Upper lobe of left lung (tissue), 6 donors: ENCODE measurements at regions not wholly inside any gene's neighbourhood (a gene's known extent, or its start where the extent isn't known, plus 50 kb on each side); places are given as distances from the start of the nearest gene placed in this dataset.

Source experiments
- ATAC-seq, 2 donors: fragments of 200-7000 bp; cut with Tn5 transposase; one replicate each; pipeline ENCODE4 v1.9.1; 2022; ENCODE audit warnings: mild to moderate bottlenecking in 2 of 2, moderate library complexity in 2 of 2; ENCODE audit not compliant: low FRiP score in 2 of 2
- DNase-seq, 2 donors: peaks; one replicate each; pipeline ENCODE4 v3.0.0-alpha.2; 2019 to 2020
- H3K27ac ChIP-seq, 4 donors: fragments of 200-600 bp; sonication (generic); one replicate each; pipeline ENCODE4 v1.5.1; 2016 to 2019
- H3K27me3 ChIP-seq, 4 donors: fragments of 200-600 bp; sonication (generic); one replicate each; pipeline ENCODE4 v1.5.1; 2017 to 2019
- H3K36me3 ChIP-seq, 4 donors: fragments of 200-600 bp; sonication (generic); one replicate each; pipeline ENCODE4 v1.5.1; 2016 to 2019
- H3K4me1 ChIP-seq, 4 donors: fragments of 200-600 bp; sonication (generic); one replicate each; pipeline ENCODE4 v1.5.1; 2018 to 2019
- H3K4me3 ChIP-seq, 4 donors: fragments of 200-600 bp; sonication (generic); one replicate each; pipeline ENCODE4 v1.5.1; 2017 to 2019; ENCODE audit warnings: mild to moderate bottlenecking in 2 of 4, moderate library complexity in 1 of 4
- H3K9me3 ChIP-seq, 4 donors: fragments of 200-600 bp; sonication (generic); one replicate each; pipeline ENCODE4 v1.5.1; 2018 to 2019
- EP300 ChIP-seq, 4 donors: sonication (generic); formaldehyde crosslinking; IDR thresholded peaks; one replicate each; pipeline ENCODE4 v1.5.1; 2017; ENCODE audit warnings: antibody characterized with exemption in 4 of 4, control low read depth in 2 of 4
- POLR2A ChIP-seq, 4 donors: fragments of 450-650 bp; IDR thresholded peaks; one replicate each; pipeline ENCODE4 v1.5.1; 2016 to 2017; ENCODE audit warnings: antibody characterized with exemption in 4 of 4, mild to moderate bottlenecking in 2 of 4
- POLR2AphosphoS5 ChIP-seq, 2 donors: sonication (generic); formaldehyde crosslinking; IDR thresholded peaks; one replicate each; pipeline ENCODE4 v1.5.1; 2017; ENCODE audit warnings: antibody characterized with exemption in 2 of 2
- WGBS, 2 donors: methylation state at CpG; one replicate each; pipeline ENCODE4 v1.1.5; 2017 to 2018; 5-methylcytosine and 5-hydroxymethylcytosine counted together
- TF ChIP-seq, protein P1 (sequence below), 6 experiments: fragments of 450-650 bp in 4 of 6; fragments of 200-600 bp in 2 of 6; sonication (generic) in 2 of 6; IDR thresholded peaks; one replicate each; pipeline ENCODE4 v1.5.1; 2016 to 2019; ENCODE audit warnings: antibody characterized with exemption in 6 of 6
- donor health status: DM: no; HTN: no; CAD: no; lungs with moderate emphysema.
- donor health status: DM: no; HTN: yes; CAD: no; lungs with severe emphysema.

DNA sequence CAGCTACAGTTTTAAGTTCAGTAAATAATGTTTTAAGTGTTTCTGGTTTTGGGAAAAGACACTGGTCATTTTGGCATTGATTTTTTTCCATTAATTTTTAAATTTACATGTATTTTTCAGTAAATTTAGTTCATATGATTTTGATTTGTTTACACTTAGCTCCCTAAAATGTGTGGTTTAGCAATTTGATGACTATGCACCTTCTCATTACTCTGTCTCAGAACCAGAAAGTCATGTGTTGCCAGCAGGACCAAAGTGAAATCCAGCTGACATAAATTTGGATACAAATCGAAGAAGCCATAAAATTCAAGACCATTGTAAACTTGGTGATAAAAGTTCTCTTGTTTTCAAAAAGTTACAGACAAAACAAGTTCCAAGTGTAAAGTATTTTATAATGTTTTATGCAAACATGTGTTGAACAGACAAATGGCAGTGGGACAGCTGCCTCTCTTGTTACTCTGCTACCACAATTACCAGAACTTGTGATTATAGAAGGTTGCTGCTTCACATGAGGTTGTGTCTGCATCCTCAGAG is 354.8 kb downstream of the NR2F1-AS1 start:
- Histone ChIP-seq H3K36me3 (no peaks in the 10 kb centered on the region), H3K4me3 (no peak overlapping the region), H3K9me3 (no peaks in the 10 kb centered on the region), H3K27ac (no peak overlapping the region), H3K27me3 (no peaks in the 10 kb centered on the region), H3K4me1 (no peaks in the 10 kb centered on the region)
- no peak for TF ChIP-seq EP300 (IDR thresholded peaks at IDR 0.05)
- TF ChIP-seq, protein P1, sequence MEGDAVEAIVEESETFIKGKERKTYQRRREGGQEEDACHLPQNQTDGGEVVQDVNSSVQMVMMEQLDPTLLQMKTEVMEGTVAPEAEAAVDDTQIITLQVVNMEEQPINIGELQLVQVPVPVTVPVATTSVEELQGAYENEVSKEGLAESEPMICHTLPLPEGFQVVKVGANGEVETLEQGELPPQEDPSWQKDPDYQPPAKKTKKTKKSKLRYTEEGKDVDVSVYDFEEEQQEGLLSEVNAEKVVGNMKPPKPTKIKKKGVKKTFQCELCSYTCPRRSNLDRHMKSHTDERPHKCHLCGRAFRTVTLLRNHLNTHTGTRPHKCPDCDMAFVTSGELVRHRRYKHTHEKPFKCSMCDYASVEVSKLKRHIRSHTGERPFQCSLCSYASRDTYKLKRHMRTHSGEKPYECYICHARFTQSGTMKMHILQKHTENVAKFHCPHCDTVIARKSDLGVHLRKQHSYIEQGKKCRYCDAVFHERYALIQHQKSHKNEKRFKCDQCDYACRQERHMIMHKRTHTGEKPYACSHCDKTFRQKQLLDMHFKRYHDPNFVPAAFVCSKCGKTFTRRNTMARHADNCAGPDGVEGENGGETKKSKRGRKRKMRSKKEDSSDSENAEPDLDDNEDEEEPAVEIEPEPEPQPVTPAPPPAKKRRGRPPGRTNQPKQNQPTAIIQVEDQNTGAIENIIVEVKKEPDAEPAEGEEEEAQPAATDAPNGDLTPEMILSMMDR (IDR thresholded peaks at IDR 0.05): no peak
- no peak for TF ChIP-seq POLR2AphosphoS5 (IDR thresholded peaks at IDR 0.05)
- ATAC-seq (no peak), DNase-seq (no peak)
- 77 to 91% methylated on average over 1 of the region's 1 CpG for WGBS, 2 donors

DNA sequence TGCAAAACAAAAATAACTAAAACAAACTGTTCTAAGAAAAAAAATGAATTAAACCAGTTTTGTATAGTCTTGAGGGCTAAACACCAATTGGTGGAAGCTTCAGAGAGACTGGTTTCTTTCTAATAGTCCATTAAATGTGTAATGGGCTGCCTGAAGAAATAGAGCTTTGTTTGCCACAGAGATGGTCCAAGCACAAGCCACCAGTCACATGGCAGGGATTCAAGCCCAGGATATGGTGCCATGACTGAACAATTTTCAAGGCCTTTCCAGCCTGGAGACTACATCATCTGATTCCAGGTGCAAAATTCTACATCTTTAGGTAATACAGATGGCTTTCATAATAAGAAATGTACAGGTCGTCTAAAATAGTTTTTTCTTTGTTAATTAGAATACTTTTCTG is 355.3 kb downstream of the NR2F1-AS1 start:
- 59 to 62% methylated on average over 1 of the region's 1 CpG for WGBS, 2 donors
- ATAC-seq: no peak
- H3K4me3 ChIP-seq: no peak overlapping the region
- no peaks in the 10 kb centered on the region for H3K27me3 ChIP-seq
- TF ChIP-seq, protein P1 (IDR thresholded peaks at IDR 0.05): no peak
- no peak for TF ChIP-seq POLR2A (IDR thresholded peaks at IDR 0.05)
- TF ChIP-seq EP300 (IDR thresholded peaks at IDR 0.05): no peak
- no peak for TF ChIP-seq POLR2AphosphoS5 (IDR thresholded peaks at IDR 0.05)
- H3K27ac ChIP-seq: no peak overlapping the region
- H3K9me3 ChIP-seq: no peaks in the 10 kb centered on the region
- H3K4me1 ChIP-seq: no peaks in the 10 kb centered on the region
- no peaks in the 10 kb centered on the region for H3K36me3 ChIP-seq
- DNase-seq: no peak

DNA sequence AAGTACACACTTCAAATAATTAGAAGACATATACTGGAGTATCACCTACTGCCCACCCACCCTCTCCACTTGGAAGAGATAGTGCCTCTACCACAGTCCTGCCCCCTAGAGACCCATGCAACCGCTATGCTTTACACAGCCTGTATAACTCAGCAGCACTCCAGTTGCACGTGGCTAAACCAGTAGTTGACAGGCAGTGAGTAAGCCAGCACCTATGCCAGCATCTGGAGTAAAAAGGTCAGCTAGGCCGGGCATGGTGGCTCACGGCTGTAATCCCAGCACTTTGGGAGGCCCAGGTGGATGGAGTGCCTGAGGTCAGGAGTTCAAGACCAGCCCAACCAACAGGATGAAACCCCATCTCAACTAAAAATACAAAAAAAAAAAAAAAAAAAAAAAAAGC is 356.4 kb downstream of the NR2F1-AS1 start:
- no peak for ATAC-seq
- Histone ChIP-seq H3K9me3 (no peaks in the 10 kb centered on the region), H3K27ac (no peak overlapping the region), H3K36me3 (no peaks in the 10 kb centered on the region), H3K4me1 (no peaks in the 10 kb centered on the region), H3K4me3 (no peak overlapping the region), H3K27me3 (no peaks in the 10 kb centered on the region)
- DNase-seq: no peak
- WGBS, 2 donors: 94 to 100% methylated on average over 3 to 4 of the region's 4 CpGs
- TF ChIP-seq POLR2AphosphoS5 (IDR thresholded peaks at IDR 0.05) (no peak), POLR2A (IDR thresholded peaks at IDR 0.05) (no peak), EP300 (IDR thresholded peaks at IDR 0.05) (no peak)
- TF ChIP-seq, protein P1 (IDR thresholded peaks at IDR 0.05): no peak

DNA sequence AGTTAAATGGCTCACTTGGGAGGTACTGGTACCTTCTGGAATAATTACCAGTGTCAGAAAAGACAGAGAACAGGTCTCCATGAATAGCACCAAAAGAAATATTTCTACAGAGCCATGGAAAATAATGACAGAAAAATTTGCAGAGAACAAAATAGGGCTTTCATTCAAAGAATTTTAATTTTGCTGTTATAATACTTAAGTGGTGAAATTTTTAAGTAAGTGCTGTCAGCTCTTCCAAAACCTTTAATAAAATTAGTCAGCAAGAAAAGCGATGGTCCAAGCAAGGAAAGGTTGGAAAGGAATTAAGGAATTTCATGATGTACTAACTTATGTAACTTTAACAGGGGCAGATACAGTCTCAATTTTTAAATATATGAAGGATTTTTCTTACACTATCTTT is 359.2 kb downstream of the NR2F1-AS1 start:
- Histone ChIP-seq H3K4me1 (no peaks in the 10 kb centered on the region), H3K9me3 (no peaks in the 10 kb centered on the region), H3K4me3 (no peak overlapping the region), H3K27me3 (no peaks in the 10 kb centered on the region), H3K27ac (no peak overlapping the region), H3K36me3 (no peaks in the 10 kb centered on the region)
- DNase-seq (no peak), ATAC-seq (no peak)
- TF ChIP-seq EP300 (IDR thresholded peaks at IDR 0.05) (no peak), POLR2A (IDR thresholded peaks at IDR 0.05) (no peak), POLR2AphosphoS5 (IDR thresholded peaks at IDR 0.05) (no peak)
- TF ChIP-seq, protein P1 (IDR thresholded peaks at IDR 0.05): no peak
- WGBS, 2 donors: 81 to 88% methylated on average over 1 of the region's 1 CpG

DNA sequence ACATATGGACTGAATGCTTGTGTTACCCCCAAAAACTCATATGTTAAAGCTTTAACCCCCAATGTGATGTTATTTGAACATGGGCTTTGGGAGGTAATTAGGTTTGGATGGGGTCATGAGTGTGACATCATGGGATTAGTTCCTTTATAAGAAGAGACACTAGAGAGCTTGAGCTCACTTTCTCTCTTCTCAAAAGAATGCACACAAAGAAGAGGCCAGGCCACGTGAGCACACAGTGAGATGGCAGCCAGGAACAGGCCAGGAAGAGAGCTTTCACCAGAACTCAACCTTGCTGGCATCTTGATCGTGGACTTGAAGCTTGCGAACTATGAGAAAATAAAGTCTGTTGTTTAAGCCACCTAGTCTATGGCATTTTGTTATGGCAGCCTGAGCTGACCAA is 360.6 kb downstream of the NR2F1-AS1 start:
- TF ChIP-seq POLR2AphosphoS5 (IDR thresholded peaks at IDR 0.05): no peak
- TF ChIP-seq EP300 (IDR thresholded peaks at IDR 0.05): no peak
- TF ChIP-seq POLR2A (IDR thresholded peaks at IDR 0.05): no peak
- TF ChIP-seq, protein P1 (IDR thresholded peaks at IDR 0.05): no peak
- H3K4me1 ChIP-seq: no peaks in the 10 kb centered on the region
- WGBS, 2 donors: 82 to 90% methylated on average over 3 of the region's 3 CpGs
- ATAC-seq (no peak), DNase-seq (no peak)
- H3K9me3 ChIP-seq: no peaks in the 10 kb centered on the region
- H3K36me3 ChIP-seq: no peaks in the 10 kb centered on the region
- no peaks in the 10 kb centered on the region for H3K27me3 ChIP-seq
- no peak overlapping the region for H3K27ac ChIP-seq
- no peak overlapping the region for H3K4me3 ChIP-seq
